Gastroesophageal sphincter (tissue), 3 donors: ENCODE measurements at regions not wholly inside any gene's neighbourhood (a gene's known extent, or its start where the extent isn't known, plus 50 kb on each side); places are given as distances from the start of the nearest gene placed in this dataset.

Experiments
- CTCF ChIP-seq, 4 experiments: fragments of 200-600 bp in 2 of 4; fragments of 450-650 bp in 2 of 4; sonication (generic) in 1 of 4; IDR thresholded peaks; one replicate each; pipeline ENCODE4 v1.5.1; 2017 to 2019; ENCODE audit warnings: antibody characterized with exemption in 4 of 4, mild to moderate bottlenecking in 2 of 4, moderate library complexity in 2 of 4
- EP300 ChIP-seq: sonication (generic); formaldehyde crosslinking; IDR thresholded peaks from one replicate; pipeline ENCODE4 v1.6.1; 2017; ENCODE audit warnings: antibody characterized with exemption, mild to moderate bottlenecking
- POLR2A ChIP-seq, 2 donors: fragments of 450-650 bp; IDR thresholded peaks; one replicate each; pipeline ENCODE4 v1.6.1; 2017; ENCODE audit warnings: antibody characterized with exemption in 2 of 2, mild to moderate bottlenecking in 2 of 2, moderate library complexity in 1 of 2
- POLR2AphosphoS5 ChIP-seq: sonication (generic); formaldehyde crosslinking; IDR thresholded peaks from one replicate; pipeline ENCODE4 v1.6.1; 2017; ENCODE audit warnings: antibody characterized with exemption

GRCh38 chr2:152924219-152924618 is 205.8 kb downstream of the ARL6IP6 start:
- TF ChIP-seq EP300 (no peak), CTCF (IDR thresholded peaks at IDR 0.05) (no peak), POLR2A (IDR thresholded peaks at IDR 0.05) (no peak), POLR2AphosphoS5 (no peak)
